ENCODE measurements at regions not wholly inside any gene's neighbourhood (a gene's known extent, or its start where the extent isn't known, plus 50 kb on each side); places are given as distances from the start of the nearest gene placed in this dataset.

- no peak for DNase-seq (ENCODE audit: extremely low read depth, low read depth, low spot score)
Observed at GRCh38 chr12:86838711-86839110, 582.5 kb upstream of the MGAT4C start.

- DNase-seq (ENCODE audit: extremely low read depth, low read depth, low spot score) = no peak
Observed at GRCh38 chr12:86838260-86838659, 582.1 kb upstream of the MGAT4C start.

GRCh38 chr12:86837246-86837645 lies 581.1 kb upstream of the MGAT4C start:
- no peak for DNase-seq (ENCODE audit: extremely low read depth, low read depth, low spot score)

- DNase-seq (ENCODE audit: extremely low read depth, low read depth, low spot score) = no peak
Observed at GRCh38 chr12:86834217-86834616, 578.0 kb upstream of the MGAT4C start.

- DNase-seq (ENCODE audit: extremely low read depth, low read depth, low spot score) = no peak
Observed at GRCh38 chr12:86827409-86827808, 571.2 kb upstream of the MGAT4C start.

- no peak for DNase-seq (ENCODE audit: extremely low read depth, low read depth, low spot score)
Observed at GRCh38 chr12:86826051-86826450, 569.9 kb upstream of the MGAT4C start.

GRCh38 chr12:86801439-86801838 lies 545.2 kb upstream of the MGAT4C start:
- no peak for DNase-seq (ENCODE audit: extremely low read depth, low read depth, low spot score)

GRCh38 chr12:86799616-86800015 lies 543.4 kb upstream of the MGAT4C start:
- no peak for DNase-seq (ENCODE audit: extremely low read depth, low read depth, low spot score)

- DNase-seq (ENCODE audit: extremely low read depth, low read depth, low spot score) = no peak
Observed at GRCh38 chr12:86796550-86796949, 540.4 kb upstream of the MGAT4C start.

GRCh38 chr12:86788661-86789060 lies 532.5 kb upstream of the MGAT4C start:
- DNase-seq (ENCODE audit: extremely low read depth, low read depth, low spot score) = no peak

GRCh38 chr12:86787419-86787818 lies 531.2 kb upstream of the MGAT4C start:
- DNase-seq (ENCODE audit: extremely low read depth, low read depth, low spot score) = no peak

- no peak for DNase-seq (ENCODE audit: extremely low read depth, low read depth, low spot score)
Observed at GRCh38 chr12:86777325-86777724, 521.1 kb upstream of the MGAT4C start.

GRCh38 chr12:86774841-86775388 lies 518.7 kb upstream of the MGAT4C start:
- no peak for DNase-seq (ENCODE audit: extremely low read depth, low read depth, low spot score)

GRCh38 chr12:86772696-86773095 lies 516.5 kb upstream of the MGAT4C start:
- no peak for DNase-seq (ENCODE audit: extremely low read depth, low read depth, low spot score)

GRCh38 chr12:86770871-86771270 lies 514.7 kb upstream of the MGAT4C start:
- no peak for DNase-seq (ENCODE audit: extremely low read depth, low read depth, low spot score)

GRCh38 chr12:86748894-86749293 lies 492.7 kb upstream of the MGAT4C start:
- no peak for DNase-seq (ENCODE audit: extremely low read depth, low read depth, low spot score)

- DNase-seq (ENCODE audit: extremely low read depth, low read depth, low spot score) = no peak
Observed at GRCh38 chr12:86744547-86745212, 488.5 kb upstream of the MGAT4C start.

GRCh38 chr12:86743875-86744536 lies 487.8 kb upstream of the MGAT4C start:
- DNase-seq (ENCODE audit: extremely low read depth, low read depth, low spot score) = no peak

GRCh38 chr12:86741531-86741930 lies 485.3 kb upstream of the MGAT4C start:
- no peak for DNase-seq (ENCODE audit: extremely low read depth, low read depth, low spot score)

- DNase-seq (ENCODE audit: extremely low read depth, low read depth, low spot score) = no peak
Observed at GRCh38 chr12:86735851-86736250, 479.7 kb upstream of the MGAT4C start.

GRCh38 chr12:86735072-86735471 lies 478.9 kb upstream of the MGAT4C start:
- no peak for DNase-seq (ENCODE audit: extremely low read depth, low read depth, low spot score)

- DNase-seq (ENCODE audit: extremely low read depth, low read depth, low spot score) = no peak
Observed at GRCh38 chr12:86730233-86730632, 474.0 kb upstream of the MGAT4C start.
